B cell (primary cell): ENCODE measurements at regions not wholly inside any gene's neighbourhood (a gene's known extent, or its start where the extent isn't known, plus 50 kb on each side); places are given as distances from the start of the nearest gene placed in this dataset.

ENCODE experiments used
- ATAC-seq: fragments of 200-7000 bp; cut with Tn5 transposase; one replicate; pipeline ENCODE4 v1.10.0; 2021; ENCODE audit warnings: low read depth, mild to moderate bottlenecking, moderate number of reproducible peaks, moderate library complexity
- CTCF ChIA-PET: fragments of 350-600 bp; sonication (Branson Sonifier 250); formaldehyde crosslinking; loops from one replicate; lab custom pipeline; 2021; ENCODE audit warnings: antibody characterized with exemption, inconsistent platforms; lab: Charles Lee
- POLR2A ChIA-PET: fragments of 350-600 bp; sonication (Branson Sonifier 250); formaldehyde crosslinking; loops from one replicate; lab custom pipeline; 2021; ENCODE audit warnings: antibody characterized with exemption; lab: Charles Lee
- DNase-seq: peaks from one replicate; pipeline ENCODE4 v3.0.0; 2013
- H2AFZ ChIP-seq: 2 replicates; pipeline ENCODE4 v1.6.1; 2012; ENCODE audit warnings: mild to moderate bottlenecking, low read depth, low read length; ENCODE audit not compliant: insufficient read depth, poor library complexity, severe bottlenecking
- H3K27ac ChIP-seq, 2 donors: 1 replicate in 1 of 2; 2 replicates in 1 of 2; pipeline ENCODE4 v1.5.1; 2012 to 2013; ENCODE audit warnings: low read length in 2 of 2, mild to moderate bottlenecking in 2 of 2, moderate library complexity in 1 of 2
- H3K27me3 ChIP-seq, 4 experiments: fragments of 200-600 bp in 1 of 4; sonication (generic) in 1 of 4; replicated peaks in 1 of 4; 1 replicate in 2 of 4; 2 replicates in 2 of 4; pipeline versions ENCODE4 v1.6.1 to v1.7.0; 2013 to 2016; ENCODE audit warnings: low read length in 3 of 4, mild to moderate bottlenecking in 2 of 4, mixed read lengths in 1 of 4, moderate library complexity in 1 of 4; ENCODE audit not compliant: insufficient read depth in 4 of 4, control insufficient read depth in 3 of 4; ENCODE audit errors: control extremely low read depth in 1 of 4
- H3K36me3 ChIP-seq, 2 experiments: replicated peaks in 1 of 2; 1 replicate in 1 of 2; 2 replicates in 1 of 2; pipeline versions ENCODE4 v1.6.1 to v1.7.1; 2013; ENCODE audit warnings: low read length in 1 of 2; ENCODE audit not compliant: insufficient read depth in 2 of 2, control insufficient read depth in 1 of 2; ENCODE audit errors: control extremely low read depth in 1 of 2, extremely low read depth in 1 of 2
- H3K4me1 ChIP-seq, 2 donors: fragments of 200-600 bp in 1 of 2; sonication (generic) in 1 of 2; 1 replicate in 1 of 2; 2 replicates in 1 of 2; pipeline versions ENCODE4 v1.5.1 to v1.6.1; 2013 to 2017; ENCODE audit warnings: low read length in 2 of 2; ENCODE audit not compliant: control insufficient read depth in 2 of 2, insufficient read depth in 2 of 2
- H3K4me2 ChIP-seq: replicated peaks from 2 replicates; pipeline ENCODE3; 2012; ENCODE audit warnings: mild to moderate bottlenecking, low read depth, low read length; ENCODE audit not compliant: poor library complexity, severe bottlenecking
- H3K4me3 ChIP-seq, 5 experiments: fragments of 200-600 bp in 1 of 5; sonication (generic) in 1 of 5; 1 replicate in 3 of 5; 2 replicates in 2 of 5; pipeline versions ENCODE4 v1.5.1 to v1.7.0; 2011 to 2016; ENCODE audit warnings: low read length in 4 of 5, mild to moderate bottlenecking in 4 of 5, low read depth in 2 of 5, control low read depth in 1 of 5, moderate library complexity in 1 of 5; ENCODE audit not compliant: insufficient read depth in 1 of 5; ENCODE audit errors: control extremely low read depth in 1 of 5, extremely low read depth in 1 of 5
- H3K79me2 ChIP-seq: fragments of 200-600 bp; sonication (generic); one replicate; pipeline ENCODE4 v1.6.0; 2016; ENCODE audit warnings: low read length; ENCODE audit not compliant: control insufficient read depth, insufficient read depth
- H3K9ac ChIP-seq: fragments of 200-600 bp; sonication (generic); 2 replicates; pipeline ENCODE4 v1.6.1; 2017; ENCODE audit warnings: mild to moderate bottlenecking, low read length, moderate library complexity
- H3K9me3 ChIP-seq, 3 donors: one replicate each; pipeline versions ENCODE4 v1.6.1 to v1.7.1; 2013; ENCODE audit warnings: low read length in 2 of 3; ENCODE audit not compliant: control insufficient read depth in 2 of 3, insufficient read depth in 1 of 3; ENCODE audit errors: control extremely low read depth in 1 of 3
- H4K20me1 ChIP-seq: 2 replicates; pipeline ENCODE4 v1.6.0; 2012; ENCODE audit warnings: mild to moderate bottlenecking, low read length; ENCODE audit not compliant: insufficient read depth, control insufficient read depth, poor library complexity, severe bottlenecking
- H3K27ac Mint-ChIP-seq: one replicate; pipeline ENCODE4 v1.8.0; 2021; ENCODE audit warnings: mixed read lengths
- H3K27me3 Mint-ChIP-seq: one replicate; pipeline ENCODE4 v1.8.0; 2021; ENCODE audit warnings: mixed read lengths
- H3K4me1 Mint-ChIP-seq: one replicate; pipeline ENCODE4 v1.8.0; 2021; ENCODE audit warnings: mixed read lengths
- H3K4me3 Mint-ChIP-seq: one replicate; pipeline ENCODE4 v1.8.0; 2021; ENCODE audit warnings: mixed read lengths
- H3K9me3 Mint-ChIP-seq: one replicate; pipeline ENCODE4 v1.8.0; 2022; ENCODE audit warnings: mixed read lengths; ENCODE audit not compliant: insufficient read depth
- EZH2 ChIP-seq: IDR thresholded peaks from 2 replicates; pipeline ENCODE4 v1.6.1; 2012; ENCODE audit warnings: borderline replicate concordance, low read depth, mild to moderate bottlenecking, moderate library complexity, low read length; ENCODE audit not compliant: insufficient read depth, poor library complexity, severe bottlenecking
- WGBS: methylation state at CpG from one replicate; pipeline ENCODE4 v1.1.5; 2013; ENCODE audit warnings: missing lambda C conversion rate; ENCODE audit not compliant: insufficient coverage; 5-methylcytosine and 5-hydroxymethylcytosine counted together
- intact Hi-C: fragments of 100-400 bp; cut with micrococcal nuclease; formaldehyde crosslinking; loops from one replicate; pipeline ENCODE4 v1.10.0; 2022
- TF ChIP-seq, protein P1 (sequence below): fragments of 200-600 bp; IDR thresholded peaks from one replicate; pipeline ENCODE4 v1.8.0; 2022; ENCODE audit warnings: antibody characterized with exemption, mild to moderate bottlenecking

GRCh38 chr3:159371961-159372360, 570.1 kb downstream of the MFSD1 start:
- Mint-ChIP-seq H3K4me1 (no peaks in the 10 kb centered on the region), H3K4me3 (no peak overlapping the region), H3K9me3 (no peaks in the 10 kb centered on the region), H3K27ac (no peak overlapping the region), H3K27me3 (peaks cover 2% of the 10 kb centered on the region)
- Histone ChIP-seq H3K4me1 (no peaks in the 10 kb centered on the region), H3K27me3 (no peaks in the 10 kb centered on the region), H3K27ac (no peak overlapping the region), H2AFZ (no peak overlapping the region), H4K20me1 (no peaks in the 10 kb centered on the region), H3K9me3 (no peaks in the 10 kb centered on the region), H3K4me2 (no peak overlapping the region), H3K36me3 (no peaks in the 10 kb centered on the region), H3K4me3 (no peak overlapping the region), H3K9ac (no peak overlapping the region), H3K79me2 (no peaks in the 10 kb centered on the region)
- intact Hi-C loops: no loop called here
- no peak for TF ChIP-seq EZH2
- TF ChIP-seq, protein P1, sequence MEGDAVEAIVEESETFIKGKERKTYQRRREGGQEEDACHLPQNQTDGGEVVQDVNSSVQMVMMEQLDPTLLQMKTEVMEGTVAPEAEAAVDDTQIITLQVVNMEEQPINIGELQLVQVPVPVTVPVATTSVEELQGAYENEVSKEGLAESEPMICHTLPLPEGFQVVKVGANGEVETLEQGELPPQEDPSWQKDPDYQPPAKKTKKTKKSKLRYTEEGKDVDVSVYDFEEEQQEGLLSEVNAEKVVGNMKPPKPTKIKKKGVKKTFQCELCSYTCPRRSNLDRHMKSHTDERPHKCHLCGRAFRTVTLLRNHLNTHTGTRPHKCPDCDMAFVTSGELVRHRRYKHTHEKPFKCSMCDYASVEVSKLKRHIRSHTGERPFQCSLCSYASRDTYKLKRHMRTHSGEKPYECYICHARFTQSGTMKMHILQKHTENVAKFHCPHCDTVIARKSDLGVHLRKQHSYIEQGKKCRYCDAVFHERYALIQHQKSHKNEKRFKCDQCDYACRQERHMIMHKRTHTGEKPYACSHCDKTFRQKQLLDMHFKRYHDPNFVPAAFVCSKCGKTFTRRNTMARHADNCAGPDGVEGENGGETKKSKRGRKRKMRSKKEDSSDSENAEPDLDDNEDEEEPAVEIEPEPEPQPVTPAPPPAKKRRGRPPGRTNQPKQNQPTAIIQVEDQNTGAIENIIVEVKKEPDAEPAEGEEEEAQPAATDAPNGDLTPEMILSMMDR: no peak
- ChIA-PET CTCF (no interaction called here), POLR2A (no interaction called here)
- DNase-seq: no peak
- ATAC-seq: no peak
- no CpG with 5 or more reads among the region's 1 CpG for WGBS

DNA sequence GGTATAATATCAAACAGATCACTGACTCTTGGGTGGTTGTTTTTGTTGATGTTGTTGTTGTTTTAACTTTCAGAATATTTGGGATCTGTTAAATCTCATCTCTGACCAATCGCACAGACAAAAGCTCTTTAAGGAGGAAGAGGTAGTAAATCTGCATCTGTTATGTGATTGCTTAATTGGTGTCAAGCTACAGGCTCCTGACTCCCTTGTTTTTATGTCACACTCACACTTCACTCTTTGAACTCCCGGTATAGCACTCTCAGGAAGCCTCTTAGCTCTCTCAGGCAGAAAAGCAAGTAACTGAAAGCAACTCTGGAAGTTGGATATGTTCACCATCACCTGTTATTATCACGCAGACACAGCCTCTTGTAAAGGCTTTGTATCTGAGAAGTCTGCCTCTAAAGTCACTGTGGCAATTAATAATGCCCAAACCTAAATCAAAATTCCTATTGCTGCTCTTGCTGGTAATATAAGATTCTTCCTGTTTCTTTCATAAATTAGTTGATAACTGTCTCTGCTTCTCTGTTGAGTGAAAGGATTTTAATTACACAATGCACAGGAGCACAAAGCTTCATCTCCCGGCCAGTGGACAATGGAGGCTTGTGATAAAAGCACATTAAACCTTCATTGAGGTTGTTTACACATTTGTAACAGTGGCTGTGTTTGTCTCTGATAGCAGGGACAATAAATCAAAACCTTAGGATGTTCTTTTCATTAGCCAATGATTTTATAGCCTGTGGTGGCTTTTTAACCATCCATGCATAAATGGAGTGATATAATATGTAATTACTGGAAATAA, 576.7 kb downstream of the MFSD1 start:
- Mint-ChIP-seq H3K9me3 (no peaks in the 10 kb centered on the region), H3K27me3 (no peaks in the 10 kb centered on the region), H3K27ac (no peak overlapping the region), H3K4me1 (no peaks in the 10 kb centered on the region), H3K4me3 (no peak overlapping the region)
- no peak overlapping the region for H3K27ac ChIP-seq
- H3K36me3 ChIP-seq: no peaks in the 10 kb centered on the region
- ChIA-PET CTCF (no interaction called here), POLR2A (no interaction called here)
- H4K20me1 ChIP-seq: no peaks in the 10 kb centered on the region
- TF ChIP-seq, protein P1: no peak
- TF ChIP-seq EZH2: no peak
- H3K4me1 ChIP-seq: no peaks in the 10 kb centered on the region
- ATAC-seq (no peak), DNase-seq (no peak)
- intact Hi-C loops: no loop called here
- H3K9ac ChIP-seq: no peak overlapping the region
- WGBS: no CpG with 5 or more reads among the region's 4 CpGs
- H3K4me3 ChIP-seq: no peak overlapping the region
- H3K27me3 ChIP-seq: no peaks in the 10 kb centered on the region
- no peaks in the 10 kb centered on the region for H3K79me2 ChIP-seq
- no peak overlapping the region for H2AFZ ChIP-seq
- no peak overlapping the region for H3K4me2 ChIP-seq
- no peaks in the 10 kb centered on the region for H3K9me3 ChIP-seq
